ENCODE measurements at regions not wholly inside any gene's neighbourhood (a gene's known extent, or its start where the extent isn't known, plus 50 kb on each side); places are given as distances from the start of the nearest gene placed in this dataset.
"Not testable (repeated sequence)": the region's sequence is repeated elsewhere in the genome, so short reads cannot be mapped to it uniquely, and the experiment has no call there.

DNA sequence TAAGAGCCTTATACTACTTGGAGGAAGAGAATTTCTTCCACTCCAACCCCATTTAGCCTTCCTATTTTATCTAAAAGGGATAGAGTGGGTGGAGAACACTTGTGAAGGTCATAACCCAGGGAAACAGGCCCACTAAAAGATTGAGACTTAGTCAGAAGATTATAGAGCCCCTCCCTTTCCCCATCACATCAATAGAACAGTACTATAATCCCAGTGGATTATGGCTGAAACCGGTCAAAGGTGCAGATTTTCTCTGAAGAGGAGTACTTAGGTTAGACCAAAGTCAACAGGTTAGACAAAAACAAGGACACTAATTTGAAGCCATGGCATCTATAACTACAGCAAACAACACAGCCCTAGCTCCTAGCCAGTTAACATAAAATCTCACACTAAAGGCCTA is 330.9 kb upstream of the NOX3 start:
- DNase-seq (ENCODE audit: low spot score) = no peak

DNA sequence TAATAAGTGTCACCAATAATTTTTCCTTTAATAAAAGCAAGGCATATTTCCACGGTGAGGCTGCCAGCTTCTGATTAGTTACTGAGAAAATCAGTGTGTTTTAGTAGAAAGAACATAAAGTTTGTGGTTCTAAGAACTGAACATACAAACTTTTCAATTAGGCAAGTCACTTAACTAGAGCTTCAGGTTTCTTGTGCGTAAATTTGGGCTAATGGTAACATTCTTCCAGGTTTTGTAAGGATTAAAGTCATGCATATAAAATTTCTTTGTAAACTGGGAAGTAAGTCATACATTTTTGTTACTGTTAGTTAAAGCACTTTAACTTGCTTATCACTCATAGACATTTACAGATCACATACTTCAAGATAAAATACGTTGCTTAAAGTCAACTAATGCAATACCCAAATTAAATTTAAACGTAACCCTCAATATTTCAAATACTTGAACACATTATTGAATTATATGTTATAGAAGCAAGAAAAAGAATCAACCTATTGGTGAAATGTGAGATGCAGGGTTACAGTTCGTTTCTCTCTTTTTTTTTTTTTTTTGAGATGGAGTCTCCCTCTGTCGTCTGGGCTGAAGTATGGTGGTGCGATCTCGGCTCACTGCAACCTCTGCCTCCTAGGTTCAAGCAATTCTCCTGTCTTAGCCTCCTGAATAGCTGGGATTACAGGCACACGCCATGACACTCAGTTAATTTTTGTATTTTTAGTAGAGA is 327.3 kb upstream of the NOX3 start:
- no peak for DNase-seq (ENCODE audit: low spot score)

GRCh38 chr6:155782320-155782731 is 326.7 kb upstream of the NOX3 start:
- peak; percentile 95 for DNase-seq (ENCODE audit: low spot score)

- DNase-seq (ENCODE audit: low spot score) = no peak
Measured at GRCh38 chr6:155779456-155779855, 323.8 kb upstream of the NOX3 start.

GRCh38 chr6:155778336-155778735 is 322.7 kb upstream of the NOX3 start:
- DNase-seq (ENCODE audit: low spot score) = no peak

DNA sequence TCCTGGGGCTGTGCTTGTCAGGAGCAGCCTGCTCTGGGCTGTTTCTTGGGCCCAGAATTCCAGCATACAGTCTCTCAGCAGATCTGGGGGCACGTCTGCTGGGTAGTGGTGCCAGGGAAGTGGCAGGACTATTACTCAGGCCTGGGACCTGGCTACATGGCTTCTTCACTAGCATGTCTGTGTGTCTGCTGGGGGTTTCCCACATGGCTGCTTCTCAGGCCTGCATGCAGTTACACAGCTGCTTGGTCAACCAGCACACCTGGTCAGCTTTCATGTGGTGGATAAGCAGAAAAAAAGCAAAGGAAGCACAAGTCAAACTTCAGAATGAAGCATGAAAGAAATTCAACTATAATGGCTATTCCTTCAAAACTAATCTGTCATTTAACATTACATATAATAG is 316.2 kb upstream of the NOX3 start:
- no peak for DNase-seq (ENCODE audit: low spot score)

GRCh38 chr6:155770856-155771255 is 315.2 kb upstream of the NOX3 start:
- DNase-seq (ENCODE audit: low spot score) = no peak

DNA sequence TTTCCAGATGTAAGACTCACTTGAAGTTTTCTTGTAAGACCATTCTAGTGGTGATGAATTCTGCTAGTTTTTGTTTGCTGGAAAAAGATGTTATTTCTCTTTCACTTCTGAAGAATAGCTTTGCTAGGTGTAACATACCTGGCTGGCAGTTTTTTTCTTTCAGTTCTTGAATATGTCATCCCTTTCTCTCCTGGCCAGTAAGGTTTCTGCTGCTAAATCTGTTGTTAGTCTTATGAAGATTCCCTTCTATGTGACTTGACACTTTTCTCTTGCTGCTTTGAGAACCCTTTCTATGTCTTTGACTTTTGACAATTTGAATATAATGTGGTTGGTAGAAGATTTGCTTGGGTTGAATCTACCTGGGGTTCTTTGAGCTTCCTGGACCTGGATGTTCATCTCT is 314.7 kb upstream of the NOX3 start:
- DNase-seq (ENCODE audit: low spot score) = no peak

- DNase-seq (ENCODE audit: low spot score) = no peak
Measured at GRCh38 chr6:155765275-155766194, 309.9 kb upstream of the NOX3 start.

DNA sequence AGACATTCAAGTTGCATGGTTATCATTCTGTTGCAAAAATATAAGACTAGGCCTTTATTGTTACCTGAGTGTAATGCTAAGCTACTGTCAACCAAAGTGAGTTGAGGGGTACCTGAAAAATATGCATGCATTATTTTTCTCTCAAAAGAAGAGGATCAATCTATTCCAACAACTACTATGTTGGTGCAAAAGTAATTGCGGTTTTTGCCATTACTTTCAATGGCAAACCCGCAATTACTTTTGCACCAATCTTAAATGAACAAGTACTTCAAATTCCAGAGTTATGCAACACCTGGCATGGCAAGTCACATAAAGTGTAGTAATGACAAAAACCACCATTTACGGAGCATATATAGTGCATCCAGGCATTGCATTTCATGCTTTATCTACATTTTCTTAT is 307.0 kb upstream of the NOX3 start:
- DNase-seq (ENCODE audit: low spot score) = no peak

- DNase-seq (ENCODE audit: low spot score) = no peak
Measured at GRCh38 chr6:155755452-155755851, 299.8 kb upstream of the NOX3 start.

DNA sequence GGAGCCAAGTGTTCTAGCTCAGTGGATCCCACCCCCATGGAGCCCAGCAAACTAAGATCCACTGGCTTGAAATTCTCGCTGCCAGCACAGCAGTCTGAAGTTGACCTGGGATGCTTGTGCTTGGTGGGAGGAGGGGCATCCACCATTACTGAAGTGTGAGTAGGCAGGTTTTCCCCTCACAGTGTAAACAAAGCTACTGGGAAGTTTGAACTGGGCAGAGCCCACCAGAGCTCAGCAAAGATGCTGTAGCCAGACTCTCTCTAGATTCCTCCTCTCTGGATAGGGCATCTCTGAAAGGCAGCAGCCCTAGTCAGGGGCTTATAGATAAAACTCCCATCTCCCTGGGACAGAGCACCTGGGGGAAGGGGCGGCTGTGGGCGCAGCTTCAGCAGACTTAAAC is 293.1 kb upstream of the NOX3 start:
- not testable (repeated sequence) for DNase-seq (ENCODE audit: low spot score)

DNA sequence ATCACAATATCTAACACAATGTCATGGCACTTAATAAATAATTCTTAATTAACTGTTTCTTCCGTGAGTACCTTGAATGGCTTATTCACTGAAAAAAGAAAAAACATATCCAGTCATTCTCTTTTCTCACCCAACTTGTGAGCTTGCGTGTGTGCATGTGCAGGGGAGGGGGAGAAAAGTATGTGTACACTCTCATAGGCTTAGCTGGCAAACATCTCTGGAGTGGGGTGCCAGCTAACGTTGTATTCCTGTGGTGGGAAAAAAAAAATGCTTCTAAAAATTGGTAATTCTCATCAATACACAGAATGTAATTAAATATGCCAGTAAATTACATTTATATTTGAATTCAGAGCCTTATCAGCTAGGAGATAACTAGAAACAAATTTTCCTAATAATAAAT is 291.9 kb upstream of the NOX3 start:
- DNase-seq (ENCODE audit: low spot score) = no peak

- no peak for DNase-seq (ENCODE audit: low spot score)
Measured at GRCh38 chr6:155740781-155741399, 285.3 kb upstream of the NOX3 start.

- no peak for DNase-seq (ENCODE audit: low spot score)
Measured at GRCh38 chr6:155738602-155739105, 283.0 kb upstream of the NOX3 start.

DNA sequence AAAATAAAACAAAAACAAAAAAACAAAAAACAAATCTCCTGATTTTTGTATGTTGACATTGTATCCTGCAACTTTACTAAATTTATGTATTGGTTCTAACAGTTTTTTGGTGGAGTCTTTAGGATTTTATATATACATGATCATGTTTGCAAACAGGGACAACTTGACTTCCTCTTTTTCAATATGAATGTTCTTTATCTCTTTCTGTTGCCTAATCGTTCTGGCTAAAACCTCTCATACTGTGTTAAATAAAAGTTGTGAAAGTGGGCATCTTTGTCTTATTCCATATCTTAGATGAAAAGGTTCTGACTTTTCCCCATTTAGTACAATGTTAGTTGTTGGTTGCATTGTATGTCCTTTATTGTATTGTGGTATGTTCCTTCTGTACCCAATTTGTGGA is 261.7 kb upstream of the NOX3 start:
- DNase-seq (ENCODE audit: low spot score) = no peak

GRCh38 chr6:155710704-155711103 is 255.1 kb upstream of the NOX3 start:
- peak; percentile 45 for DNase-seq (ENCODE audit: low spot score)

DNA sequence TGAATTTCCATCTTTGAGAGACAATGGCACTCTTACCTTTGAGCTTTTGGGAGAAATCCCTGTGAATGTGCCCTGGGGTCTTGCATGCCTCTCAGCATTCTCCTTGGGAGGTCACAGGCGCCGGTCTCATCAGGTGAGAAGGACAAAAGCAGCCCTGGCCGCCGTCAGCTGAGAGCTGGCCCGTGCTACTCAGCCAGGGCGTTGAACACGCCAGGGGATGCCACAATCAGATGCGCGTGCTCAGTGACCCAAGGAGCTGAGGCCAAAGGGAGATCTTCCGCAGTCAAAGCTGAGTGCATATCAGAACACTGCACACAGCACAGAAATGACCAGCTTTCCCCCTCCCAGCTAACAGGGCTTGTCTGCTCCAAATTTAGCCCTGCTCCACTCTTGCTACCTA is 253.6 kb upstream of the NOX3 start:
- no peak for DNase-seq (ENCODE audit: low spot score)

GRCh38 chr6:155708100-155708499 is 252.5 kb upstream of the NOX3 start:
- DNase-seq (ENCODE audit: low spot score) = no peak

DNA sequence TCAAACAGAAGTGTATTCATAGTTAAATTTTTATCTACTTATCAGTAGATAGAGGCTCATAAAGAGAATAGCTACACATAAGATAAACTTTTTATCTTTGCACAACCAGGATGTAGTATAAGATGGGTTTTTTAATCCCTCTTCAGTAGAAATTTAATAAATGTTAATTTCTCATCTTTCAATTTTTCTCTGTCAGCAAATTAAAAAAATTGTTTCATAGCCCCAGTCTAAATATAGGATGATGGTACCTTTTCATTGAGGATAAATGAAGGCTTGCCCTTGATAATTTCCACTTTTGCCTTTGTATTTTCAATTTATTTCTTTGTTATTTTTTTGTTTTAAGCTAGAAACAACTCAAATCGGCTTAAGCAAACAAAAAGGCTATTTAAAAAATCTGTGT is 251.2 kb upstream of the NOX3 start:
- DNase-seq (ENCODE audit: low spot score) = no peak

DNA sequence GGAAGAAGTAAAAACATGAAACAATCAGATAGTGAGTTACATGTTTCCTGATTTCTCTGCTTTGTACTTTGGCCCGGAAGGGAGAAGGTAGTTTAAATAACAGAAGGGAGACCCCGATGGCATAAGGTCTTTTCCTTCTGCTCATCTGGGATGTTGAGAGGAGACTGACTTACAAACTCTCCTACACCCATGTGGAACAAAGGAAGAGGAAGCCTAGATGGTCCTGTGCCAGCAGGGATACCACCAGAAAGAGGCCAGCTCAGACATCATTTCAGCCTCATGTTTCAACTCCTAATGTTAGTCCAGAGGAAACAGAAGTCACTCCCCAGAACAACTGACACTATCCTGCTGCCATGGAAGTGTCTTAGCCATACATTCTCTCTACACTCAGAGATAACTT is 250.7 kb upstream of the NOX3 start:
- no peak for DNase-seq (ENCODE audit: low spot score)

DNA sequence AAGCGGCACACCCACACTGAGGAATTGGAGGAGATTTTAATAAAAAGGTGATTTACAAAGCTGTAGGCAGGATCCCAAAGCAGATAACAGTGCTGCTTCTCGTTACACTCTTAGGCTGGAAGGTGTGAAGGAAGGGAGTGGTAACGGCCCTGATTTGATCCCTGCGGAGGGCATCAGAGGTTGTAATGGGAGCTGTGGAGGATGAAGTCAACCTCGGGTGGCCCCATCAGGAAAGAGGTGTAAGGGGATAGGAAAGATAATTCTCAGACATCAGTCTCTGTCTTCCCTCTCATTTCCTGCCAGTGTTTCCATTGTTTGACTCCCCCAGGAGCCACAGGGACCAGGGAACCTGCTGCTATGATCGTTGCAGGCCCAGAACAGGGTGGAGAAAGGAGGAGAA is 245.7 kb upstream of the NOX3 start:
- DNase-seq (ENCODE audit: low spot score) = no peak
